ENCODE measurements at regions not wholly inside any gene's neighbourhood (a gene's known extent, or its start where the extent isn't known, plus 50 kb on each side); places are given as distances from the start of the nearest gene placed in this dataset.
"Not testable (repeated sequence)": the region's sequence is repeated elsewhere in the genome, so short reads cannot be mapped to it uniquely, and the experiment has no call there.

- no peak for DNase-seq
Measured at GRCh38 chr3:40911928-40912327, 287.4 kb upstream of the CTNNB1 start.

DNA sequence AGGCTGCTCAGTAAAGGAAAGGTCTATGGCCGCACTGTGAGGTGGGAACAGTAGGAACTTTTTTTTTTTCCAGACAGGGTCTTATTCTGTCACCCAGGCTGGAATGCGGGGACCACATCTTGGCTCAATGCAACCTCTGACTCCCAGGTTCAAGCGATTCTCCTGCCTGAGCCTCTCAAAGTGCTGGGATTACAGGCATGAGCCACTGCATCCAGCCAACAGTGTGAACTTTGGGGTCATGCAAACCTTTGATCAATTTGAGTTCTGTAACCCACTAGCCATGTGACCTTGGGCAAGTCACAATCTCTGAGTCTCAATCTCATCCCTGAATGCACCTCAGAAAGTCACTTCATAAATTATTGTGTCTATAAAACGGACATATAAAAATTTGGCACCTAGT lies 286.8 kb upstream of the CTNNB1 start:
- DNase-seq = no peak

DNA sequence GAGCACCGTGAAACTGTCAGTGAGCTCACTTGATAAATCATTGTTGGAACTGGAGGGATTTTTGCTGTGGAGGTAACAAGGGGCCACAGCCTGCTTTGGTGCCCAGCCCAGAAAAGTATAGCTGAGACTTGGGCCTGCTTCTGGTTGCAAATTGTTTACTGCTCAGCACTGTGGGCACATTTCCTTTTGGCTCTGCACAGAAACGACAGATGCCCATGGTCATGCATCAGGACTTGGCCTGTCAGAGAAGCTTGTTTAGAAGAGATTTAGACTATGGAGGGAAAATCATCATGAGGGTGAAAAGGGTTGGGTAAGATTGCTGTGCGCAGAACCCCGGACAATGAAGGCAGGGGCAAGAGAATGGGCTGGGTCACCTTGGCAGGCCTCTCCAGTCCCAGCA lies 286.1 kb upstream of the CTNNB1 start:
- no peak for DNase-seq

GRCh38 chr3:40913641-40914040 lies 285.7 kb upstream of the CTNNB1 start:
- no peak for DNase-seq

- DNase-seq = no peak
Measured at GRCh38 chr3:40914475-40914874, 284.8 kb upstream of the CTNNB1 start.

DNA sequence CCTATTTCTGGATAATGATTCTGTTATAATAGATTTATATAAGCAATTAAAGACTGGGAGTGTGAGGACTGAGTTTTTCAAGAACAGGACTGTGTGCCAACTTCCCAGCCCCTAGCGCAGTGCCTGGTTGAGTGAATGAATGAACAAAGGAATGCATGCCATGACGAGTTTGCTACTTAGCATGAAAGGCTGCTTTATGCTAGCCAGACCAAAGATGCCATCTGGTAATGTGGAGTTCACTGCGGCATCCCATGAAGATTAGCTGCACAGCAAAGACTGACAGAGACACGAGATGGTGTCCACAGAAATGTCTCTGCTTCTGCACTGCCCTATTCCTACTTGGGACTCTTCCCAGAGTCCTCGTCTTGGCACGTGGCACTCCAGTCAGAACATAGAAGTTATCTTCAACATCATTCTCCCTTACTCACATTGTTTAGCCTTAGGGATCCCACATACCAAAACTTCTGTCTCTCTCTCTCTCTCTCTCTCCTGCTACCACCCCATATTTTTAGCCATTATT lies 283.9 kb upstream of the CTNNB1 start:
- DNase-seq = no peak

DNA sequence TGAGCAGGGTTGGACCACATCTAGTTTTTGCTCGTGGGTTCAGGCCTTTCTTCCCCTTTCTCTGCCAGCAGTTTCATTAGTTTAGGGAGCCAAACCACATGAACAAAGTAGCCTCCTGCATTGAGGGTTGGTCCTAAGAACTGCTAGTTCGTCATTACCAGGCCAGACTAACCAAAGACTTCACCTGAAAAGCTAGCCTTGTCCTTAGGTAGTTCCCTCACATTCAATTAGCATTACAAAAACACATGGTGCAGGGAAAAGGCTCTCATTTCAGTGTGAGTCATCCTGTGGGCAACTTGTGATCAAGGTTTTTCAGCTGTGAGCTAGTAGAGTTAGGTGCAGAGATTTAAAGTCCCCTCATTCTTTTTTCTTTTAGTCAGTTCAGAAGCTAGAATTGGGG lies 279.3 kb upstream of the CTNNB1 start:
- DNase-seq = no peak

- DNase-seq = no peak
Measured at GRCh38 chr3:40921251-40921650, 278.1 kb upstream of the CTNNB1 start.

- no peak for DNase-seq
Measured at GRCh38 chr3:40923143-40923542, 276.2 kb upstream of the CTNNB1 start.

DNA sequence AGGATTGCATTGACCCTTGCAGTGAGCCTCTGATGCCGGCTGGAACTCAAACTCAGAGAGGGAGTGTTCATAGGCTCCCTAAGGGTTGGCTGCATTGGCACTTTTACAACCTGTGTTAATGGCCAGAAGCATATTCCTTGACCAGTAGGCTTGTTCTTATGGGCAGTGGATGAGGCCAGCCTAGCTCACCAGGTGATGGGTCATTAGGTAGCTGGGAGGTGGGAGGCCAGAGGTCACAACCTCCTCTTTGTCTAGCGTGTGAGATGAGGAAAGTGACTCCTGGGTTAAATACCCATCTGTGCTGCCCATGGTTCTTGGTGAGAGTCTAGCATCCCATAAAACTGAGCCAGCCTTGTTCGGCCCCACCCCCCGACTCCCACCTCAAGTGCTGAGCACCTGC lies 275.7 kb upstream of the CTNNB1 start:
- DNase-seq = no peak

DNA sequence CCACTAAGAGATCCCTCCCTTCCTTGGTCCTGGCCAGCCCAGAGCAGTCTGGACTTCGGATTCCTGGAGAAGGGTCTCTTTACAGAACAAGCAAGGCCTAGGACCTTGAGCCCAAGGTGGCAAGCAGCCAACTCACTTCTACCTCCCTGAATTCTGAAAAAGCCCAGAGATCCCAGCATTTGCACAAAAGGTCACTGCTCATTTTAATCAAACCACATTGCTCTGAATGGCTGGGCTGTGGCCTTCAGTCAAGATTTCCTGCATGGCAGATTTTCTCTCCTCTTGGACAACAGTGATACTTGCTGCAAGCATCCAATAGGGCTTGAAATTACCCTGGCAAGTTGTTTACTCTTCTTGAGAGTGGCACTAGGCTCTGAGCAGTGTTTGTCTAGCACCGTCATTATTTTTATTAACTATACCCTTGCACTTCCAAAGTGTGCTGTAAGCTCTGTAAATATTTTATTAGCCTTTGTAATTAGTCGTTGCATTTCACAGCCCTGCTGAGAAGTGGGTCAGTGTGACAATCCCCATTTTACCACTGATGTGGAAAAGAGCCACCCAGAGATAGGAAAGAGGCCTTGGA lies 274.7 kb upstream of the CTNNB1 start:
- DNase-seq = no peak

DNA sequence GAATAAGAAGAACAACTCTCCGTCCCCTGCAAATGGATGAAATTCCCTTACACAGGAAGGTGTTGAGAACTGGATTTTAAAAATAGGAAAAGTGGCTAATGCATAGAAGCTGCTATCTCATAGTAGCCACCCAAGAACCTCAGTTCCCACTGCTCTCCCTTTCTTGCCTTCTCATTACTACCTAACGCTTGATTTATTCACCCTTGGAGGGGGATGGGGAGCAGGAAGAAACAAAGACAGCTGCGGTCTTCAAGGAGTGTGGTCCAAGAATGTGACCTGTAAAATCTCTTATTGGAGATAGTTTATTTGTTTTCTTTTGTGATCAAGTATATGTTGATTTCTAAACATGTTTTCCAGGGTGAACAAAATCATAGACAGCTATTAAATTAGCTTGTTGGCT lies 274.1 kb upstream of the CTNNB1 start:
- no peak for DNase-seq

GRCh38 chr3:40930131-40930538 lies 269.2 kb upstream of the CTNNB1 start:
- DNase-seq = no peak

DNA sequence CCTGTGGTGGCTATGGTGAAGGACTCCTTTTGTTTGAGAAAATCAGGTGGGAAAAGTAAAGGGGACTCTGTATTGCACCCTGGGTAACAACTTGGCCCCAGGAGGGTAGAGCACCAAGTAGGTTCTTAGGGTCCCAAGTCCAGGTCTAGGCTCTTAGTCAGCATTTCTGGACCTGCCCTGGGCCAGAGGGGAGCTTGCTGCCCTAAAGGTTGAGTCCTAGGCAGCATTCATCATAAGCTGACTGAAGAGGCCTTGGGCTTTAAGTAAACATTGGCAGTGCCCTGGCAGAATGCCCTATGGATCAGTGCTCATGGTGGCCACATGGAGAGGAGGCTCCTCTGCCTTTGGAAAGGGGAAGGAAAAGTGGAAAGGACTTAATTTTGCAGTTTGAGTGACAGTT lies 268.5 kb upstream of the CTNNB1 start:
- DNase-seq = no peak

- no peak for DNase-seq
Measured at GRCh38 chr3:40938591-40938990, 260.7 kb upstream of the CTNNB1 start.

DNA sequence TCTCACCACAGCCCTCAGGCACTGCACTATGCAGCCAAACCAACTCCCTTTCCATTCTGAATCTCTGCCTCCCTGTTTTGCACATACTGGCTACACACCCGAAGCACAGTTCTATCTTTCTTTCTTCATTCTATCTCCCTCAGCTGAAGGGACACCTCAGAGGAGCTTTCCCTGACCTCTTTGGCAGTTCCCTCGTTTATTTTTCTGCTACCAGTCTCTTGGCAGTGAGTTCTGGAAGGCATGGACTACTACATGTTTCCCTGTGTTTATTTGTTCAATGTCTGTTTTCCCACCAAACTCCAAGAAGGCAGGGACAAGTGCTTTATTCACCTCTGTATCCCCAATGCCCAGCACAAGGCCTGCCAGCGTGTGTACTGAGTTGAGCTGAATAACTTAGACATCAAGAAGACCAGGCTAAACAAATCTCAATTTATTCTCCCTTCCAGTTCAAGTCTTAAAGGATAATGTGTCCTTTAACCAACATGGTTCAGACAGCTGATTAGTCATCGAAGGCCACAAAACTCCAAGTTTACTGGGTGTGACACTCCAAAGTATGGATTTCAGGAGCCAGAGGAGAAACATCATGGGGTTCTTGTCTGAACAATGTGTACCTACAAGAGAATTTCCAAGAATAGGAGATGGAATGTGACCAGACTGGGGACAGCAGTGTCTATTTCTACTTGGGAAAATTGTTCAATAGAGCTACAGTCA lies 260.1 kb upstream of the CTNNB1 start:
- no peak for DNase-seq

DNA sequence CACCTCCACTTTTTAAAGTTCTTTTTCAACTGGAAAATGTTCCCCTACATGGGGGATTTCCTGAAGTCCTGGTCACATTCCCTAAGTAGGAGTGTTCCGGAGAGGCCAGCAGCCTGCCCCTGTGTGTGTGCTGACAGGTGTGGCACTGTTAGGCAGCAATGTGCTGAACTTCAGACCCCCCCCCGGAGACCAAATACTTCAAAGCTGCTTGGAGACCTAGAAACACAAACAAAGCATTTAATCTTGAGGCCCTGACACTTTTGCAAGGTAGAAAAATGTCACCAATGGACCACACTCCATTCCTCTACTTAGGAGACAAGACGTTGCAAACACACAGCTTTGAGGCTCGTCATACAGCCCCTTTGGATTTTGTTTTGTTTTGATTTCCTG lies 259.6 kb upstream of the CTNNB1 start:
- DNase-seq = no peak

DNA sequence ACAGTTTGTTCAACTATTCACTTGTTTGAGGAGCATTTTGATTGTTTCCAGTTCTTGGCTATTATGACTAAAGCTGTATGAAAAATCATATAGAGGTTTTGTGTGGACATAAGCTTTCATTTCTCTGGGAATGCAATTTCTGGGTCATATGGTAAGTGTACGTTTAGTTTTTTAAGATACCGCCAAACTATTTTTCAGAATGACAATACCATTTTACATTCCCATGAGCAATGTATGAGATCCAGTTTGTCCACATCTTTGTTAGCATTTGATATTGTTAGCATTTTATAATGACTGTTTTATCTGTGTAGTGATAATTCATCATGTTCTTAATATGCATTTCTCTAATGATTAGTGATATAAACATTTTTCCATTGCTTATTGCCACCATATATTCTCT lies 258.7 kb upstream of the CTNNB1 start:
- DNase-seq = no peak

- DNase-seq = not testable (repeated sequence)
Measured at GRCh38 chr3:40947022-40947421, 252.3 kb upstream of the CTNNB1 start.

GRCh38 chr3:40949347-40949746 lies 250.0 kb upstream of the CTNNB1 start:
- not testable (repeated sequence) for DNase-seq

- no peak for DNase-seq
Measured at GRCh38 chr3:40951636-40952035, 247.7 kb upstream of the CTNNB1 start.

DNA sequence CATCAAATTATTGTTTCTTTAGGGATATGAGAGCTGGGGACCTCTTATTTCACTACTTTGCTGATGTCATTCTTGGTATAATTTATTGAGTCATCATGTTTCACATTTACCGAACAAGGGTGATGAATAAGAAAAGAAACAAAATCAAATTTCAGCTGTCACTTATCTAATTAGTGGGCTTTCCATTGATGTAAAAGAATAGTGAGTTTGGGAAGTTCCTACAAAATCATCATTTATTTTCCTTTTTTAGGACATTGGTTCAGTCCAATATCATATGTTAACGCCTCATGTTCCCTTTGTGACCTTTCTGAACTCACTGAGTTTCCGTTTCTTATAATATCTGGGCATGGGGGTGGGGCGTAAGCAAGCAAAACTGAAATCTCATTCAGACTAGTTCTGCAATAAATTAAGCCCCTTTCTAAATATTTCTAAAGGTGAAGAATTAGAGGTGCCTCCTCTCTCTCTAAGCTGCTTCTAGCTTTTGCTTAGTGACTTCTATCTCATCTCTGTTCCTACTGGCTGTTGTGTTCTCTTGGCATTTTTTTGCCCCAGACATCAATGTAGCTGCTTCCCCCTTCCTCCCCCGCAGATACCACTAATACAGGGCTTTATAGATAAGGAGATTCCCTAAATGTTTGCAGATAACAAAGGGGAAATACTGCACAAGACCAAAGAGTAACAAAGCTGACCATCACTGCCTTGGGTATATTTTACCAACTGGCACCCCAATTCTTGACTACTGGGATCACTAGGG lies 238.0 kb upstream of the CTNNB1 start:
- DNase-seq = no peak

- no peak for DNase-seq
Measured at GRCh38 chr3:40962721-40963120, 236.6 kb upstream of the CTNNB1 start.

DNA sequence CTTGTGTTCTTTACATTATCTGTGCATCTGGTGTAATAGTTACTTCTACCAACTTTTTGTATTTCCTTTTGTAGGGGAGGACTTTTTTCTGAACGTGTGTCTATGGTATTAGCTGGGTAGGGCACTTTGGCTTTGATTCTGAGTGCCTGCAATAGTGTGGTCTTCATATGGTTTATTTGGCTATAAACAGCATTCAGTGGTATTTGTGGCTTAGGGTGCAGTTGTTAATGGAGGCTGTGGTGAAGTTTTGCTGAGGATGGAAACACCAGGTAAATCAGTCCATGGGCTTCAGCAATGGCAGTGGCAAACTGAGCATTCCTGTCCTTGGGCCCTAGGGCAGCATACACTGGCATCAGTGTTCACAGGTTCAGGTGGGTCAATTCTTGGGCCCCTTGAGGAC lies 230.6 kb upstream of the CTNNB1 start:
- no peak for DNase-seq

Data from CD4-positive, alpha-beta T cell treated with Interleukin-17A for 1 hour (primary cell).